HG03025 (cell line): ENCODE measurements at regions not wholly inside any gene's neighbourhood (a gene's known extent, or its start where the extent isn't known, plus 50 kb on each side); places are given as distances from the start of the nearest gene placed in this dataset.

Experiments
- ATAC-seq: cut with Tn5 transposase; IDR thresholded peaks from one replicate; pipeline ENCODE4 v1.9.1; 2021; ENCODE audit warnings: mild to moderate bottlenecking, moderate library complexity; ENCODE audit not compliant: unreplicated experiment, low FRiP score

GRCh38 chr5:6274846-6275543, 103.4 kb downstream of the MED10 start:
- no peak for ATAC-seq

DNA sequence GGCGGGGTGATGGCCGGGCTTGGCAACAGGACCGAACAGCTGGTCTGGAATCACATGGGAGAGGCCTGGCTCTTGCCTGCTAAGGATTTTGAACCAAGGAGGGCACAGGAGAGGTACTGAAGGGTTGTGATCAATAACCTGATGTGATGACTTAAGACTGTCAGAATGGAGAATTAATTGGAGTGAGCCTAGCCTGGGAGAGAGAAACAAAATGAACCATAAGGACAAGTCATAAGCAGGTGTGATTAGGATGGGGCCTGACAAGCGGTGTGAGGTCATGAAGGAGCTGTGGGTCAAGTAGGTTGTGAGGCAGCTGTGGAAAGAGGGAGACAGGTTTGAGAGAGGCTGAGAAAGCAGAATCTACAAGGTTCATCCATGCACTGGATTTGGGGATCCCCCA, 104.6 kb downstream of the MED10 start:
- ATAC-seq, result no peak

DNA sequence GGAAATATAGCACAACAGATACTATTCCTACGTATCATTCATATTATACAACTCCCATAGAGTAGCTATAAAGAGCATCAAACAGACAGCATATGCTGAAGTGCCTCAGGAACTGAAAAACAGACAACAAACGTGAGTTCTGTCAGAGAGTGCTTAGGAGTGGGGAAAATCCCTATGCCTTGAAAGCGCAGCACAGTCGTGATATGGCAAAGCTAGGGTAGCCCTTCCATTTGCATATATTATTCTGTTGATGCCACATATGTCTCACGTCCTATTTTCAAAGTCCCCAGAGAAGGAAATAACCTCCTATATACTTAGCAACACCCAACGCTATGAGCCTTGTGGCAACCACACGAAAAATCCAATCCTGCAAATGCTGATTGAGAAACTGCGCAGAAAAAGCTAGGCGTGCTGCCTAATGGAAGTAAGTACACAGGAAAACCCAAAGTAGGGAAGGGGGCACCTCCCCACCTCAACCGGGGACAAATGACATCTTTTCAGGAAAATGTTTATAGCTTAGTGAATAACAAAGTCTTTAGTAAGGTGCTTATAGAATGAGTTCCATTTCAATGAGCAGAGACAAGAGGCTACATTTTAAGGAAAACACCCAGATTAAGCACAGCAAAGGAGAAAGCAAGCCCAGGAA, 105.1 kb downstream of the MED10 start:
- peak; percentile 76 for ATAC-seq

DNA sequence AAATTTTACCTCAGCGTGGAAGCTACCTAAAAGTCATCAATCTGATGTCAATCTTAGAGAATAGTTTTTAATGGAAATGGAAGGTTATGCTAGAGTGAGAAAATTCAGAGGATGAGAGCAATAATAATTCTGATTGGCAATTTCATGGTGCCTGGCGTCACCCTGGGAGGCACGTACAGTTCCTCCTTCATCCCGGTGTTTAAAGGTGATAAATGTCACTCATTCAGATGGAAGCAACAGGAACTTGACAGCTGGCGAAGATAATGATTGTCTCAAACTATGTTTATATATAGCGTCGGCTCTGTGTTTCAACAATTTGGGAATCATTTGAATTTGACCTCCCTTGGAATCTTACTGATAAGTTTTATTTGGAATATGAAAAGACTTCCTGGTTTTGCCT, 108.4 kb downstream of the MED10 start:
- ATAC-seq, result no peak

DNA sequence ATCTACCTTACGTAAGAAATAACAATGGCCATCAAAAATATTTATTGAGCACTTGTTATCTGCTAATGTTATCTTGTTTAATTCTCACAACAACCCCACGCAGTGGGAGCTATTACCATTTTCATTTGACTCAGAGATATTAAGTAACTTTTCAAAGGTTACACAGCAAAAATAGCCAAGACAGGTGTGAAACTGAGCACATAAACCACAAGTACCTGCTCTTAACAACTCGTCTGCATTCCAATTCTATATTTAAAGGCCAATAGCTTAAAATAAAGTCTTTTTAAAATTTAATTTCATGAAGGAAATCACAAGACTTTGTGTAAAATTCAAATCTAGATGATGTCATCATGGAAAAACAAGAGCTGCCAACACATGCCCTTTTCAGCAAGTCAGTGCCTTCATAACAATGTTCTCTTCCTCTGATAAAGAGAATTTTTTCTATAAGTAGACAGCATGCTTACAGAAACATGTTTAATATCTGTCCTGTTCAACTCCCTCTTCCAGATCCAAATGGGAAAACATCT, 111.6 kb downstream of the MED10 start:
- no peak for ATAC-seq

- ATAC-seq, result no peak
These were observed 114.0 kb downstream of the MED10 start for GRCh38 chr5:6264394-6264793.

DNA sequence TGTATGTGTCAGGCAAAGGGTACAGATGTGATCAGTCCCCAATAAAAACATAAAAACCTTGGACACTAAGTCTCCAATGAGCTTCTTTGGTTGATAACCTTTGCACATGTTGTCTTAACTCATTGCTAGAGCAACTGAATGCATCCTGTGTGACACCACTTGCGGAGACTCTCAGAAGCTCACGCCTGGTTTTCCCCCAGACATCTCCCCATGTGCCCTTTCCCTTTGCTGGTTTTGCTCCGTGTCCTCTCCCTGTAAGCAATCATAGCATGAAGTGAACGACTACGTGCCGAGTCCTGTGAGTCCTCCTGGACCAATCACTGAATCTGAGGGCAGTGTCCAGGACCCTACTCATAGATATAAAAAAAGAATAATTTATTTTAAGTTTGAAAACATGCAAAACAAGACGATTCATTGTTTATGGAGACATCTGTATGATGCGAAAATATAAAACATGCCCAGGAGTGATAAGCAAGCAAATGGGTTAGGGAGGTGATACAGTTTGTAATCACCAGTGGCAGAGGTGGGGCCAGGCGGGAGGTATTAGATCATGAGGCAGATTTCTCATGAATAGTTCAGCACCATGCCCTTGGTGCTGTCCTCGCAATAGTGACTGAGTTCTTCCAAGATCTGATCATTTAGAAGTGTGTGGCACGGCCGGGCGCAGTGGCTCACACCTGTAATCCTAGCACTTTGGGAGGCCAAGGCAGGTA, 115.5 kb downstream of the MED10 start:
- ATAC-seq, result no peak

DNA sequence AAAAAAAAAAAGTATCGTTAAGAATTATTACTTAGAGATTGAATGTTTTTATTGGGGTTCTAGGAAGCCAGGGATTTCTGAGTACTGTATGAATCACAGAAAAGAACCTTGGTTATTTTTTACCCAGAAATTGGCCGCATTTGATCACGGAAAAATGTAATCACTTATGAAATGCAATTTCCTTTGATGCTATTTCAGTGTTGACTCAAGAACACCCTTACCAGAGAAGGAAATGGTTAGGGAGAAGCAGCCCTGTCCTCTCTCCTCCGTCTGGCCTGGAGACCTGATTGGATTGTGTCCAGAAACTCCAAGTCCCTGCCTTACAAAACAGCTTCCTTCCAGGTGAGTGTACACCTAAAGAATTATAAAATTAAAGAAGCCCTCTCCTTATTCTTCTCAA, 116.7 kb downstream of the MED10 start:
- ATAC-seq, result no peak

GRCh38 chr5:6261256-6261655, 117.1 kb downstream of the MED10 start:
- ATAC-seq, result no peak

DNA sequence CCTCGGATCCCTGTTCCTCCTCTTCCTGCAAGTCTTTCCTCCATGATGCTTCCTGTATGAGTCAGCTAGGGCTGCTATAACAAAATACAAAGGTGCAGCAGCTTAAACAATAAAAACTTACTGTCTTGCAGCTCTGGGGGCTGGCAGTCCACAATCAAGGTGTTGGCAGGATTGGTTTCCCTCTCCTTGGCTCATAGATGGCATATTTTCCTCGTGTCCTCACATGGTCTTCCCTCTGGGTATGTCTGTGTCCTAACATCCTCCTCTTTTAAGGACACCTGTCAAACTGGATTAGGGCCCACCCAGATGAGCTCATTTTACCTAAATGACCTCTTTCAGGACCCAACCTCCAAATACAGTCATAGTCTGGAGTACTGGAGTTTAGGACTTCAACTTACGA, 117.5 kb downstream of the MED10 start:
- no peak for ATAC-seq

DNA sequence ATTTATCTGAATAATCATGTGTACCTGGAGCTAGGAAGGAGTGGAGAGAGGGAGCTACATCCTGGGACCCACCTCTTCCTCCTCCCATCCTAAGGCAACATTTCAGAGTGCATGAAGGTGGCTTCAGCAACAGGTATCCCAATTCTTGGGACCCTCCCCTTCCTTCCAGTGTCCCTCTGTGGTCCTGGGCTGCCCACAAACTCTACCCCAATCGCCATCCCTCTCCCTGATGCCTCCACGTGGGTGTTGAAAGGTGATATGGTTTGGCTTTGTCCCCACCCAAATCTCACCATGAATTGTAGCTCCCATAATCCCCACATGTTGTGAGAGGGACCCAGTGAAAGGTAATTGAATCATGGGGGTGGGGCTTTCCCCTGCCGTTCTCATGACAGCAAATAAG, 121.4 kb downstream of the MED10 start:
- ATAC-seq, result no peak

- no peak for ATAC-seq
These were observed 122.4 kb downstream of the MED10 start for GRCh38 chr5:6255956-6256355.

- ATAC-seq, result no peak
These were observed 124.5 kb downstream of the MED10 start for GRCh38 chr5:6253846-6254245.

- ATAC-seq, result no peak
These were observed 125.1 kb downstream of the MED10 start for GRCh38 chr5:6253281-6253680.

DNA sequence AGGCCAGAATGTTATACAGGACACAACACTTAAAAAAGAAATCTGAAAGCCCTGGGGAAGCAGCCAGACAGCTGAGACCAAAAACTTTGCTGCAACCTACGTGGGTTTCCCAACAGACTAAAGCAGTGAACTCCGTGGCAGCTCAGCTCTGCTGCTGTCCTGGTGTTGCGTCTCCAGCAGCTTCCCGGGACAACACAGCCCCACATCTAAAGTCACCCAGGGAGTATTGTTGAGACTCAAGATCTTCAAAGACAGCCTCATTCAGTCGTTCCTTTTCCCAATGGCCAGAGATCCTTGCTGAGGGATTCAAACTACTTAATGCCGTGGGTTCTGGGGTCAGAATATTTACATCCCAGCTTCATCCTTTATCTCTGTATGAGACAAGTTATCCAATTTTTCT, 125.8 kb downstream of the MED10 start:
- ATAC-seq, result no peak

- no peak for ATAC-seq
These were observed 126.7 kb downstream of the MED10 start for GRCh38 chr5:6251565-6252102.

DNA sequence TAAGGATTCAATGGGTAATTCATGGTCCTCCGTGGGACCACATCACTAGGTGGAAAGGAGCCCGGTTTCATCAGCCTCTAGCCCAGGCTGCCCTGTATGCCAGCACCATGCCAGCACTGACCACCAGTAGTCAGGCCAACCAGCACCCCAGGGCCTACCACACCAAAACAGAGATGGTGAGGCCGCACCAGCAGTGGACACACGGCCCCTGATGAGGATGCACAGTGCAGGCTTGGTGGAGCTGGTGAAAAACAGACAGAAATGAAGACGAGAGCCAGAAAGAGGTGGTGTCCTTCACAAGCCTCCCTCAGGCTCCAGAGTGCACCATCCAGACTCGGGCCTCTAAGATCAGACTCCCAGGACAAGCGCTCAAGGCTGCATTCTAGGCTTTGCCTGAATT, 128.2 kb downstream of the MED10 start:
- no peak for ATAC-seq

DNA sequence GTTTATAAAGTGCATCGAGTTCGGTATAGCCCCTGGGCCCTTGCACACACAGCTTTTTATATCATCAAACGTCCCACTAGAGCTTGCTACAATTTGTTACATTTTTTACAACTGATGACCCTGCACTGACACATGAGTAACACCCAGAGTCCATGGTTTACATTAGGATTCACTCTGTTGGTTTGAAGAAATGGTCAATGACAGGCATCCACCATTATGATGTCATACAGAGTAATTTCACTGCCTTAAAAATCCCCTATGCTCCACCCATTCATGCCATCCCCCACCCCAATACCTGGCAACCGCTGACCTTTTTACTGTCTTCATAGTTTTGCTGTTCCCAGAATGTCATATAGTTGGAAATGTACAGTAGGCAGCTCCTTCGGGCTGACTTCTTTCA, 130.2 kb downstream of the MED10 start:
- ATAC-seq, result no peak

DNA sequence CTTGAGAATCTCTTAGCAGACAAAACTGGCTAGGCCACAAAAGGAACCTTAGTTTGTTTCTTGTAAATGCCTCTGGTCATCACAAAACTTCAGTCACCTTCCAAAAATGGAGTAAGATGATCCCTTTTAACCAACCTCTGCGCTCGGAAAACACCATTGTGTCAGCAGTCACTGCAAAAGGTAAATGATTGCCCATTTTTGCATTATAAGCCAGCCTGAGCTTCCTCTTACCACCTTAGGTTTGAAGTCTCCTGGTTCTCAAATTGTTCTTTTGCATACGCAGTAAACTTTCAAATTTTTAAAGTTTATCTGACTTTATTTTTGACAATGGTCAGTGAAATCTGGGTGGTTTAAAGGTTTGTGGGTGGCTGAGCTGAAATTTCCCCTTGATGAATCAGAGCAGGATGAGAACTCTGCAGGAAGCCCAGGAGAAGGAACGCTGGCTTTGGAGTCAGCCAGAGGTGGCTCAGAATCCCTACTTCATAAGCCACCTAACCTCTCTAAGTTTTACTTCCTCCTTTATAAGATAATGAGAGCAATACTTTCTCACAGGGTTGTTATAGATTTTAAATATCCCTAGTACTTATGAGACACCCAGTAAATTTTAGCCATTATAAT, 131.4 kb downstream of the MED10 start:
- ATAC-seq, result no peak

DNA sequence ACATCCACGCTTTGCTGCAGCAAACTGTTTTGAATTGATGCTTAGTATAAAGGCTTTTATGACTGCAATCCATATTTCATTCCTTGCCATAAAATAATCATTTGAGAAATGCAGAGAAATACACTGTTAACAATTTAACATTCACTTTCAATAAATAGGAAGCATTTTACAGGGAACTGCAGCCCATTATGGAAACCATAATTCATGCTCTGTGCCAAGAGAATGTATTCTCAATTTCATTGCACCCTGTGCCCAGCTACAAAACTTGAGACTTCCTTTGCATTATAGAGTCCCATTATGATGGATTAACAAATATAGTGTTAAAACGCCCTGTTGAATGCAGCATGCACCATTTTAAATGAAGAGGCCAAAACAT, 134.0 kb downstream of the MED10 start:
- no peak for ATAC-seq
